Midbrain (tissue), 1 donor: ENCODE measurements at regions not wholly inside any gene's neighbourhood (a gene's known extent, or its start where the extent isn't known, plus 50 kb on each side); places are given as distances from the start of the nearest gene placed in this dataset.

ENCODE experiments used
- DNase-seq: peaks from one replicate; lab custom pipeline; 2025; lab: John Stamatoyannopoulos, UW

- no peak for DNase-seq
Observed at GRCh38 chr13:57224414-57224813, 57.4 kb downstream of the PRR20E start.

GRCh38 chr13:57250472-57250871 lies 83.5 kb downstream of the PRR20E start:
- DNase-seq: no peak

- no peak for DNase-seq
Observed at GRCh38 chr13:57253551-57253950, 86.6 kb downstream of the PRR20E start.

GRCh38 chr13:57264965-57265364 lies 98.0 kb downstream of the PRR20E start:
- DNase-seq: no peak

GRCh38 chr13:57270493-57270892 lies 103.5 kb downstream of the PRR20E start:
- no peak for DNase-seq

- DNase-seq: no peak
Observed at GRCh38 chr13:57286511-57287098, 119.6 kb downstream of the PRR20E start.

- no peak for DNase-seq
Observed at GRCh38 chr13:57302604-57303003, 135.6 kb downstream of the PRR20E start.

GRCh38 chr13:57311009-57311586 lies 144.1 kb downstream of the PRR20E start:
- no peak for DNase-seq

GRCh38 chr13:57314897-57315520 lies 148.0 kb downstream of the PRR20E start:
- DNase-seq: peak; percentile 3

- no peak for DNase-seq
Observed at GRCh38 chr13:57326532-57326931, 159.5 kb downstream of the PRR20E start.

- DNase-seq: no peak
Observed at GRCh38 chr13:57340878-57341277, 173.9 kb downstream of the PRR20E start.

GRCh38 chr13:57345526-57345925 lies 178.5 kb downstream of the PRR20E start:
- DNase-seq: no peak

- DNase-seq: no peak
Observed at GRCh38 chr13:57346786-57347185, 179.8 kb downstream of the PRR20E start.

- DNase-seq: no peak
Observed at GRCh38 chr13:57352114-57352513, 185.1 kb downstream of the PRR20E start.

- DNase-seq: peak; percentile 3
Observed at GRCh38 chr13:57353831-57354230, 186.8 kb downstream of the PRR20E start.

- no peak for DNase-seq
Observed at GRCh38 chr13:57375876-57376275, 208.9 kb downstream of the PRR20E start.

- no peak for DNase-seq
Observed at GRCh38 chr13:57408312-57408711, 223.2 kb upstream of the PCDH17 start.

- DNase-seq: peak; percentile 67
Observed at GRCh38 chr13:57409121-57409520, 222.4 kb upstream of the PCDH17 start.

- no peak for DNase-seq
Observed at GRCh38 chr13:57409656-57410055, 221.9 kb upstream of the PCDH17 start.

GRCh38 chr13:57418067-57418677 lies 213.4 kb upstream of the PCDH17 start:
- DNase-seq: no peak

GRCh38 chr13:57424379-57424778 lies 207.2 kb upstream of the PCDH17 start:
- DNase-seq: no peak

GRCh38 chr13:57425531-57425930 lies 206.0 kb upstream of the PCDH17 start:
- no peak for DNase-seq

- no peak for DNase-seq
Observed at GRCh38 chr13:57437587-57437986, 194.0 kb upstream of the PCDH17 start.
